Breast epithelium (tissue), 3 donors: ENCODE measurements at regions not wholly inside any gene's neighbourhood (a gene's known extent, or its start where the extent isn't known, plus 50 kb on each side); places are given as distances from the start of the nearest gene placed in this dataset.

ENCODE experiments used
- CTCF ChIP-seq, 3 donors: fragments of 450-650 bp; IDR thresholded peaks; one replicate each; pipeline ENCODE4 v1.5.1; 2016 to 2017; ENCODE audit warnings: antibody characterized with exemption in 3 of 3, mild to moderate bottlenecking in 3 of 3, moderate library complexity in 3 of 3
- POLR2A ChIP-seq: fragments of 450-650 bp; IDR thresholded peaks from one replicate; pipeline ENCODE4 v1.6.1; 2016; ENCODE audit warnings: antibody characterized with exemption, mild to moderate bottlenecking, moderate library complexity
- POLR2AphosphoS5 ChIP-seq, 3 donors: sonication (generic); formaldehyde crosslinking; IDR thresholded peaks; one replicate each; pipeline ENCODE4 v1.6.1; 2017; ENCODE audit warnings: antibody characterized with exemption in 3 of 3

- TF ChIP-seq CTCF (IDR thresholded peaks at IDR 0.05): no peak
- TF ChIP-seq POLR2A: no peak
- TF ChIP-seq POLR2AphosphoS5 (IDR thresholded peaks at IDR 0.05): no peak
Measured at GRCh38 chr13:33578786-33579185, 239.2 kb upstream of the RFC3 start.
